ENCODE measurements at regions not wholly inside any gene's neighbourhood (a gene's known extent, or its start where the extent isn't known, plus 50 kb on each side); places are given as distances from the start of the nearest gene placed in this dataset.
"Not testable (repeated sequence)": the region's sequence is repeated elsewhere in the genome, so short reads cannot be mapped to it uniquely, and the experiment has no call there.

DNA sequence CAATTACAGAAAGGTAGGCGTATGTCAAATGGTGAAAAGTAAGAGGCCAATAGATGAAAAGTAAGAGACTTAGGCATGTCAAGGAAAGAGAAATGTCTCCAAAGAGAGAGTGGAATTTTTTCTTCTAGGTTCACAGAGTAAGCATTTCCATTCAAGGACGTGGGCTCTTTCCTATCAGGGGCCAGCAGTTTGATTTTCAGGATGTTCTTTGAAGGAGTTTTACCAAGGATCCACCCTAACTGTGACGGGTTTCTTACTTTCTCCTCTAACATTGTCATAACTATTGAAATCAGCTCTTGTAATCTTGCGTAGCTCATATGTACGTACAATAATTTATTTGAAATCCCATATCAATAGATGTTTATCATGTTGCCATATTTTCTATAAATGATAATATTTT lies 2112.2 kb upstream of the RAG2 start:
- no peak for DNase-seq

DNA sequence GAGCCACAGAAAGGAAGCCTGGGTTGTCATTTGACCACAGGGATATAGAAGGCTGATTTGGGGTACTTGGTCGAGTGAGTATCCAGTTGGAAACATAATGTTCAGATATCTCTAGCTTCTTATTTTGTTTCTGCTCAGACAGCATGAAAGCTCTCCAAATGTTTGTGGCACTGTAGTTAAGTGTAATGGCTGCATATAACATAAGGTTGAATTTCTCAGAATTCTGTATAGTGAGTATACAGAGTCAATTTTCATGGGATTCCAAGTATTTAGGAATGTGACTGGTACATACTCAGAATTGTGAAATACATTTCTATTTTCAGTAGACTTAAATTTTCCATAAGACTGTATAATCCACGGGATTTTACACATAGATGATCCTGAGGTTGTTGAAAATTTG lies 2102.1 kb upstream of the RAG2 start:
- no peak for DNase-seq

DNA sequence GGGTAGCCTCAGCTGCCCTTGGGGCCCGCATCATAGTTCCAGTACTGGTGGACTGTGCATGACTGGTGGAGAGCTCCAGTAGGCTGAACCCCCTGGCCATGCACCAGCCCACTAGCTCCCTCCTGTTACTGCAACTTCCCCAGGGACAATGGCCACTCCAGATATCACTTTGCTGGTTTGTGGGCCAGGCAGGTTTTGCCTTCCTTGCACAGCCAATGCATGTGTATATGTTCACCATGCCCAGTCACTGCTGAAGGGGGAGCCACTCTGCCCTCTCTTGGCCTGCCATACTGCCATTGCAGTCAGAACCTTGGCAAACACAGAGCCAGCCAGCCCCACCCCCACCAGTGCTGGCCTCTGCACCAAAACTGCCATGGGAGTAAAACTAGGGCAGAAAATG lies 2095.3 kb upstream of the RAG2 start:
- DNase-seq = no peak

GRCh38 chr11:38690211-38690610 lies 2092.2 kb upstream of the RAG2 start:
- DNase-seq = not testable (repeated sequence)

DNA sequence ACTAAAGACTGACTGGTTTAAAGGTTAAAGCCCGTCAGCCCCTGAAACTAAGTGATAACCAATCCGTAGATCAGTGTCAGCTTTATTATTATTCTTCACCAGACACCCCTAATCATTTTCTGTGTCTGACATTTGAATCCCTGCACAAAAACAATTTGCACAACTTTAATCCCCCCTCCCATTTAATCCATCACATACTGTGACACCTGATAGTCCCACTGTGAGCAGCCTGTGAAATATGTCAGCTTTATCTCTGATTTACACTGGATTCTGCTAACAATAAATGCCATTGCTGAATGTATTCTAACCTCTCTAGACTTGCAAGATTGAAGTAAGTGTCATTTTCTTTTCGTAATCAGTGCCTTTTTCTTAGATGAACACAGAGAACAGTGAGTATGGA lies 2089.0 kb upstream of the RAG2 start:
- DNase-seq = no peak

- no peak for DNase-seq
These were observed 2085.4 kb upstream of the RAG2 start for GRCh38 chr11:38683484-38683883.

- DNase-seq = no peak
These were observed 2082.7 kb upstream of the RAG2 start for GRCh38 chr11:38680746-38681145.

GRCh38 chr11:38680166-38680565 lies 2082.1 kb upstream of the RAG2 start:
- no peak for DNase-seq

DNA sequence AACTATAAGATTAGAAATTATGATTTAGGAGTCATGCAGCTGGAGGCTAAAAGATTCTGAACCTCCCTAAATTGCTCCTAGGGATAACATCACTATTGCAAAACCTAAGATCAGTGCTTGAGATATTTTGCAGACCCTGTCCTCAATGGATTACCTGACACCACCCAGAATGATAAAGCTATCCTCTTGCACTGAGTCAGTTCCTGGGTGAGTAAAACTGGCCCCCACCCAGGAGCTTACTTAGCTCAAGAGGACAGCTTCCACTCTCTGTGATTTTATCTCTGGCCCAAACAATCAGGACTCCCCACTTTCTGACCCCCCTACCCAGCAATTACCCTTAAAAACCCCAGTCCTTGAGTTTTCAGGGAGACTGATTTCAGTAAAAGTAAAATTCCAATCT lies 2074.4 kb upstream of the RAG2 start:
- DNase-seq = no peak

- DNase-seq = no peak
These were observed 2069.3 kb upstream of the RAG2 start for GRCh38 chr11:38667359-38667758.

- DNase-seq = no peak
These were observed 2050.6 kb upstream of the RAG2 start for GRCh38 chr11:38648604-38649003.

DNA sequence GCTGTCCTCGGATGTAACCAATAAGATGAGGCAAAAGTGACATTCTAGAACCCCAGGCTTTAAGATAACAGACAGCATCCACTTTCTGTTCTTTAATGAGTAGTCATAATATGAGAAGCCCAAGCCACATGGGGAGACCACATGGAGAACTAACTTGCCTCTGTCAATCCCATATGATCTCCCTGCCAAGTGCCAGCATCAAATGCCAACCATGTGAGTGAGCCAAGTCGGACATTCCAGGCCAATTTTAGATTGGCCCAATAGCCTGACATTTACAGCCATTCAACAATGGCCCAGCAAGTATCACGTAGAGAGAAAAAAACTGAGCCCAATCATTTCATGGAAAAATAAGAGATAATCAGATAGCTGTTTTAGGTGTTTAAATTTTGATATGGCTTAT lies 2048.3 kb upstream of the RAG2 start:
- no peak for DNase-seq

DNA sequence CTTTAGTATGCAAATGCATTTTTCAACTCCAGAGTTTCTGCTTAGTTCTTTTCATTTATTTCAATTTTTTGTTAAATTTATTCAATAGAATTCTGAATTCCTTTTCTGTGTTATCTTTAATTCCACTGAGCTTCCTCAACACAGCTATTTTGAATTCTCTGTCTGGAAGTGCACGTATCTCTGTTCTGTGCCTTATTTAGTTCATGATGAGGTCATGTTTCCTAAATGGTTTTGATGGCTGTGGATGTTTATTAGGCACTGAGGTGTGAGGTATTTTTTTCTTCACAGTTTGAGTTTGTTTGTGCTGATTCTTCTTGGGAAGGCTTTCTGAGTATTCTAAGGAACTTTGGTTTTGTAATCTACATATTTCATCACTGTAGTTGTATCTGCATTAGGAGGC lies 2042.8 kb upstream of the RAG2 start:
- no peak for DNase-seq

- no peak for DNase-seq
These were observed 2014.7 kb upstream of the RAG2 start for GRCh38 chr11:38612701-38613100.

DNA sequence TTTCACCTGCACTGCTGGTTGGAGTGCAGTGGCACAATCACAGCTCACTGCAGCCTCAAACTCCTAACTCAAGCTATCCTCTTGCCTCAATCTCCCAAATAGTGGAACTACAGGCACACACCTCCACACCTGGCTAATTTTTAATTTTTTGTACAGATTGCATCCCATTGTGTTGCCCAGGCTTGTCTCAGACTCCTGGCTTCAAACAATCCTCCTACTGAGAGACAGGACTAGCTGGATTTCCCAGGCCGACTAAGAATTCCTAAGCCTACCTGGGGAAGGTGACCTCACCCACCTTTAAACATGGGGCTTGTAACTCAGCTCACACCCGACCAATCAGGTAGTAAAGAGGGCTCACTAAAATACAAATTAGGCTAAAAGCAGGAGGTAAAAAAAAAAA lies 2003.3 kb upstream of the RAG2 start:
- DNase-seq = not testable (repeated sequence)

- DNase-seq = no peak
These were observed 2000.4 kb upstream of the RAG2 start for GRCh38 chr11:38598418-38598817.

GRCh38 chr11:38595359-38596016 lies 1997.5 kb upstream of the RAG2 start:
- DNase-seq = not testable (repeated sequence)

DNA sequence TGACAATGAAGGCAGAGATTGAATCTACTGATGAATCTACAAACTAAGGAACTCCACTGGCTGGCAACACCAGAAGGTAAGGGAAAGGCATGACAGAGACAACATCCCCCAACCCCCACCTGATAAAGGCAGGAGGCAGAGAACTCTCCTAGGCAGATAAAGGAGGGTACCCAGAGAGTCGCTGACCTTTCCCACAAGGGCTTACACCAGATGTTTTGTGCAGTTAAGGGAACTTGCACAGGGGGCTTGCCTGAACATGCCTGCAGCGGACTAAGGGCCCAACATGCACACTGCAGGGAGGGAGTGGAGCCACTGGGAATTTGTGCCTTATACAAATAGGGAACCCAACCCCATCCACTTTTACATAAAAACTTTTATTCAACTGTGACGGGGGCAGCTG lies 1996.9 kb upstream of the RAG2 start:
- DNase-seq = no peak

GRCh38 chr11:38593649-38594048 lies 1995.6 kb upstream of the RAG2 start:
- no peak for DNase-seq

- no peak for DNase-seq
These were observed 1984.7 kb upstream of the RAG2 start for GRCh38 chr11:38582756-38583155.

DNA sequence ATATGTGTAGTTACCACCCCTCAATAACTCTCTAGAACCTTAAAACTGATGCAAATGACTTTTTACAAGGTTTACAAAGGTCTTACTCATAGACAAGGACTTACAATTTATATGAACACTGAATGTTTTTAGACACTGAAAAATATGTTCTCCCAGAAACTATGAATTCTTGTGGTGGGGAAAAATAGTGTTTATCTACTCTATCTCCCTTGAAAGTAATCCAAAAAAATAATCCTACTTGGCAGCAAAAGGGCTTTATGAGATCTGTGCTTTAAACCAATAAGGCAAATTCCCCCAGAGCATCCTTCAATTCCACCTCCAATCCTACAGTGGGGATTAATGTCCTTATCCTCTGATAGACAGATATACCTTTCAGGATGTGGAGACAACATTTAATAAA lies 1984.1 kb upstream of the RAG2 start:
- DNase-seq = no peak

GRCh38 chr11:38577769-38578168 lies 1979.7 kb upstream of the RAG2 start:
- no peak for DNase-seq

DNA sequence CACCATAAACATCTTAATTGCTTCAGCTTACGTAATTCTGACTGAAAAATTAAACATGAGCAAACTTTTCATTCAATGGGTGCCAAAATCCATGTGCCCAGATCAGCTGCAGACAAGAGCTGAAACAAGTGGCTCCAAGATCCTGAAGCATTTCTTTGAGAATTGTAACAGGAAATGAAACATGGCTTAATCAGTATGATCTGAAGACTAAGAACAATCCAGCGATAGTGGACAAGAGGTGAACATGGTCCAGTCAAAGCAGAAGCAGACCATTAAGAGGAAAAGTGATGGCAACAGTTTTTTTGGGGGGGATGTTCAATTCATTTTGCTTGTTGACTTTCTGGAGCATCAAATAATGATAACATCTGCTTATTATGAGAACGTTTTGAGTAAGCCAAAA lies 1964.5 kb upstream of the RAG2 start:
- no peak for DNase-seq

DNA sequence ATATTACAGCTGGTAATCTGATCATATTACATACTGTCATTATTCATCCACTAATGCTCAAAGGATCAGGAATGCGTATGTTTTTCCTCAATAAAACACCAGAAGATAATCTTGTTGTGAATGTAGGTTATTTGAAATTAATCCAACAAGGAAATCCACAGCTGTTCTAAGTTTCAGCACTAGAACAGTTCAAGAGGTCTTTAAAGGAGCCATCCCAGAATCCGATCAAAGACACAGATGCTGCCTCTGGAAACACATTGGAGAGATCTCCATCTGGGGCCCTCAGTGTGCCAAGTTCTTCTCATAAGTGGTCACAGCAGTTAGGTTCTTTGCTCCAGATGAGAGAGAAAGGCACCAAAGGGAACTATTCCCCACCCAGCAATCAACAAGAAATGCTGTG lies 1955.1 kb upstream of the RAG2 start:
- no peak for DNase-seq

DNA sequence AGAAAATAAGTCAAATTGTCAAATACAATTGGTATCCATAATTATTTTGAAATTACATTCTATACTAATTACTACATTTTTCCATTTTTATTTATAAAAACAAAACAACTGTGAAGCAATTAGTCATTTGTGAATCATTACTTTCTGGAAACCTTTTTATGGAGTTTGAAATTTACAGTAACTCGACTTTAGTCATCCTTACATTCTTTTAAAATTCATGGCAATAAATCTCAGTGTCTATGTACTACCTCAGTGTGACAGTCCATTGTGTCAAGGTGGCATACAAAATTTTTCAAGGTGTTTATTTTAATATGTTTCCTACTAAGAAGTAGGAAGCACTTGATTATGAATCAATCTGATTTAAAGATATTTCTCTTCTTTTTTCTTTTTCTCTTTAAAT lies 1949.4 kb upstream of the RAG2 start:
- no peak for DNase-seq

DNA sequence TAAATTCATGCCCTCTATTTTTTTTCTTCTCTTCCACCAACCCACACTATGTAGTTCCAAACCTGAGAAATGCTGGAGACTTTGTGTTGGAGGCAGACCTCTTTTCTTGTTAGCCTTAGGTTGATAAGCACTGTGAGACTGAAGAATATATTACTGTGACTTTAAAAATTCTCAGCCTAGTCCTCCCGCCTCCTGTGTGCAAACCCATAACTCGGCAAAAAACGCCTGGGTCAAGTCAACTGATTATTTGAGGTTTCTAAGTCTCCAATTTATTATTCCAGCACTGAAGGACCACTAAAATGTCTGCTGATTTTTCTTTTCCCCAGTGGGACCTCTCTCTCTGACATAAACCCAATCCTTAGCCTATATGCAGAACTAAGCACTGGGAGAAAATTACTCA lies 1946.0 kb upstream of the RAG2 start:
- DNase-seq = no peak
